ENCODE measurements at regions not wholly inside any gene's neighbourhood (a gene's known extent, or its start where the extent isn't known, plus 50 kb on each side); places are given as distances from the start of the nearest gene placed in this dataset.

GRCh38 chr2:188797371-188797770 lies 176.8 kb upstream of the COL3A1 start:
- no peak for TF ChIP-seq CTCF (IDR thresholded peaks at IDR 0.05)
- no peak for TF ChIP-seq POLR2A (IDR thresholded peaks at IDR 0.05)

Data from testis (tissue), 2 donors.